ENCODE measurements at regions not wholly inside any gene's neighbourhood (a gene's known extent, or its start where the extent isn't known, plus 50 kb on each side); places are given as distances from the start of the nearest gene placed in this dataset.

DNA sequence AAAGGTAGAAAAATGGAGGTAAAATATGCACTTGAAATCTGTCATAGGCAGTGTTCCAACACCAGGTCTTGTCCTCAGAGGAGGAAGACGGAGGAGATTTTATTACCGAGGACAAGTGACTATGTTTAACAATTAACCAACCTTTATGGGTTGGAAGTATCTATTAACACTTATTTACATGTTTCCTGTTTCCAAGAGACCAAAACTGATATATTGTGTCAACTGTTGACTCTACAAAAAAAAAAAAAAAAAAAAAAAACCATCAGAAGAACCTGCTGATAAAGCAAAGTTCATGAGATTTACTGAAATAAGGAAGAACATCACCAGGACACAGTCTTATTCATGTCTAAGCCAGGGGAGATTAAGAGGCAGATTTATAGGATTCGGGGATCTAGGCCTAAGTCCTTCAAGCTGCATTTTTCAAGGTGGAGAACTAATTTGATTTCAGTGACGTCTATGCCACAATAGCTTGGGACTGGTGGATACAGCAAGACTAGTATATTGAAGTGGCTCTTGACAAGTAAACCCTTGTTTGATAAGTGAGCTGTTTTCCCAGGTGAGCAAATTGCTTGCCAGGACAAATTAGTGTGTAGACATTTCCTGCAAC is 126.6 kb upstream of the NAA20 start:
- TF ChIP-seq, protein P1, sequence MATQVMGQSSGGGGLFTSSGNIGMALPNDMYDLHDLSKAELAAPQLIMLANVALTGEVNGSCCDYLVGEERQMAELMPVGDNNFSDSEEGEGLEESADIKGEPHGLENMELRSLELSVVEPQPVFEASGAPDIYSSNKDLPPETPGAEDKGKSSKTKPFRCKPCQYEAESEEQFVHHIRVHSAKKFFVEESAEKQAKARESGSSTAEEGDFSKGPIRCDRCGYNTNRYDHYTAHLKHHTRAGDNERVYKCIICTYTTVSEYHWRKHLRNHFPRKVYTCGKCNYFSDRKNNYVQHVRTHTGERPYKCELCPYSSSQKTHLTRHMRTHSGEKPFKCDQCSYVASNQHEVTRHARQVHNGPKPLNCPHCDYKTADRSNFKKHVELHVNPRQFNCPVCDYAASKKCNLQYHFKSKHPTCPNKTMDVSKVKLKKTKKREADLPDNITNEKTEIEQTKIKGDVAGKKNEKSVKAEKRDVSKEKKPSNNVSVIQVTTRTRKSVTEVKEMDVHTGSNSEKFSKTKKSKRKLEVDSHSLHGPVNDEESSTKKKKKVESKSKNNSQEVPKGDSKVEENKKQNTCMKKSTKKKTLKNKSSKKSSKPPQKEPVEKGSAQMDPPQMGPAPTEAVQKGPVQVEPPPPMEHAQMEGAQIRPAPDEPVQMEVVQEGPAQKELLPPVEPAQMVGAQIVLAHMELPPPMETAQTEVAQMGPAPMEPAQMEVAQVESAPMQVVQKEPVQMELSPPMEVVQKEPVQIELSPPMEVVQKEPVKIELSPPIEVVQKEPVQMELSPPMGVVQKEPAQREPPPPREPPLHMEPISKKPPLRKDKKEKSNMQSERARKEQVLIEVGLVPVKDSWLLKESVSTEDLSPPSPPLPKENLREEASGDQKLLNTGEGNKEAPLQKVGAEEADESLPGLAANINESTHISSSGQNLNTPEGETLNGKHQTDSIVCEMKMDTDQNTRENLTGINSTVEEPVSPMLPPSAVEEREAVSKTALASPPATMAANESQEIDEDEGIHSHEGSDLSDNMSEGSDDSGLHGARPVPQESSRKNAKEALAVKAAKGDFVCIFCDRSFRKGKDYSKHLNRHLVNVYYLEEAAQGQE (IDR thresholded peaks at IDR 0.05; ENCODE audit: insufficient read depth in 1 of 2, low read depth in 2 of 2, low read length in 2 of 2), result no peak
- TF ChIP-seq SIN3A (IDR thresholded peaks at IDR 0.05; ENCODE audit: borderline replicate concordance, insufficient read depth, low read length) (no peak), POLR2AphosphoS5 (IDR thresholded peaks at IDR 0.05; ENCODE audit: low read depth, low read length) (no peak), FOXP2 (optimal IDR thresholded peaks at IDR 0.05; ENCODE audit: borderline replicate concordance, extremely low read depth, extremely low read length, insufficient read depth) (no peak), TAF1 (IDR thresholded peaks at IDR 0.05; ENCODE audit: borderline replicate concordance, insufficient read depth, low read length) (no peak)

DNA sequence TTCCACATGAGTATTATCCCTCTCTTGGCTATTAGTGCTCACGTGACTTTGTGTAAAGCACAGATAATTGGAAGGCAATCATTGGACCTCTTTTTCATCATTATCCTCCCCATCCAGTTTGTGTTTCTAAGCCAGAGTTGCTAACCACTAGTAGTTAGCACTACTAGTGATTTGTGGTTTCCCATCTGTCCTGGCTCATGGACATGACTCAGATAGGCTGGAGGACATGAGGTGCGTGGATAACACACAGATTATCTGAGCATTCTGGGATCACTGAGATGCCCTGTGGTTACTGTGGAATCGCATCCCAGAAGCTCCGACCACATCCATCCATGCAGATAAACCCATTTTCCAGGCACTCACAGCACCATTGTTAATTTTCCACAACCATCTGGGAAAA is 123.8 kb upstream of the NAA20 start:
- no peak for TF ChIP-seq FOXP2 (optimal IDR thresholded peaks at IDR 0.05; ENCODE audit: borderline replicate concordance, extremely low read depth, extremely low read length, insufficient read depth)
- TF ChIP-seq POLR2AphosphoS5 (IDR thresholded peaks at IDR 0.05; ENCODE audit: low read depth, low read length), result no peak
- TF ChIP-seq SIN3A (IDR thresholded peaks at IDR 0.05; ENCODE audit: borderline replicate concordance, insufficient read depth, low read length), result no peak
- TF ChIP-seq, protein P1 (IDR thresholded peaks at IDR 0.05; ENCODE audit: insufficient read depth in 1 of 2, low read depth in 2 of 2, low read length in 2 of 2), result no peak
- TF ChIP-seq TAF1 (IDR thresholded peaks at IDR 0.05; ENCODE audit: borderline replicate concordance, insufficient read depth, low read length), result no peak

DNA sequence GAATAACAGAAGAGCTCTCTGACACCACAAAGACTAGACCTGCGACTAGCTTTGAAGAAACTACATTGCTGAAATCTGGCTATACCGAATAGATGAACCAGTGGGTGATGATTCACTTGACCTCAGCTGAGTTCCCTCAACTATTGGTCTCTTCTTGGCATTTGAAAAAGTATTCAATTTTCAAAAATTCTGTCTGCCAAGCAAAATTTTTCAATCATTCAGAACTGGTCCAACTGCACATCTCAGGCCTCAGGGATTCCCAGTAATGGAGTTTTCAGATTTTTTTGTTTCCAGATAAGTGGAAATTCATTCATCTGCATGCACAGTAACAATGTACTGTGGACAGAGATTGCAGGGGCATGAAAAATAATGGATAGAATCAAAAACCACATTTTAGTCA is 121.4 kb upstream of the NAA20 start:
- TF ChIP-seq SIN3A (IDR thresholded peaks at IDR 0.05; ENCODE audit: borderline replicate concordance, insufficient read depth, low read length) (no peak), POLR2AphosphoS5 (IDR thresholded peaks at IDR 0.05; ENCODE audit: low read depth, low read length) (no peak), TAF1 (IDR thresholded peaks at IDR 0.05; ENCODE audit: borderline replicate concordance, insufficient read depth, low read length) (no peak), FOXP2 (optimal IDR thresholded peaks at IDR 0.05; ENCODE audit: borderline replicate concordance, extremely low read depth, extremely low read length, insufficient read depth) (no peak)
- TF ChIP-seq, protein P1 (IDR thresholded peaks at IDR 0.05; ENCODE audit: insufficient read depth in 1 of 2, low read depth in 2 of 2, low read length in 2 of 2), result no peak

DNA sequence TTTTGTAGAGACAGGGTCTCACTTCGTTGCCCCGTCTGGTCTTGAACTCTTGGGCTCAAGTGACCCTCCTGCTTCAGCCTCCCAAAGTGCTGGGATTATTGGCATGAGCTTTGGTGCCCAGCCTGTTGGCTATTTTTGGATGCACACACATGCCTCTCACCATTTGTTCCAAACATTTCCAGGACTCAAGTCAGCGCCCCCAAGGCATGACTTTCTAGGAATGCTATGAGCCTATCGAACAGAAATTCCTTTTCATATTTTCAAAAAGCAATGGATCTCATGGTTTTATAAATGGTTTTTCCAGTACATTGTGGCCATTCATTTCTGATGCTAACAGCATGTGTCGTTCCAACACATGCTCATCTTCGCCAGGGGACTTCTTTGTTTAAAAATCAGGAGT is 119.3 kb upstream of the NAA20 start:
- TF ChIP-seq FOXP2 (optimal IDR thresholded peaks at IDR 0.05; ENCODE audit: borderline replicate concordance, extremely low read depth, extremely low read length, insufficient read depth) (no peak), TAF1 (IDR thresholded peaks at IDR 0.05; ENCODE audit: borderline replicate concordance, insufficient read depth, low read length) (no peak), SIN3A (IDR thresholded peaks at IDR 0.05; ENCODE audit: borderline replicate concordance, insufficient read depth, low read length) (no peak), POLR2AphosphoS5 (IDR thresholded peaks at IDR 0.05; ENCODE audit: low read depth, low read length) (no peak)
- TF ChIP-seq, protein P1 (IDR thresholded peaks at IDR 0.05; ENCODE audit: insufficient read depth in 1 of 2, low read depth in 2 of 2, low read length in 2 of 2), result no peak

Data from PFSK-1 (cell line).